Endothelial cell of umbilical vein (primary cell): ENCODE measurements at regions not wholly inside any gene's neighbourhood (a gene's known extent, or its start where the extent isn't known, plus 50 kb on each side); places are given as distances from the start of the nearest gene placed in this dataset.

Experiments
- BruUV-seq: library from RNA; stranded (reverse); fragments of 400-500 nt; replicated peaks from 2 replicates; lab custom pipeline; 2021; lab: Mats Ljungman, UMichigan
- CTCF ChIA-PET: fragments of 300-600, 350-600 bp; sonication (Branson Sonifier 250); formaldehyde crosslinking; loops from one replicate; lab custom pipeline; 2021; ENCODE audit warnings: antibody characterized with exemption, inconsistent platforms; lab: Charles Lee
- POLR2A ChIA-PET: fragments of 300-600, 350-600 bp; sonication (Branson Sonifier 250); formaldehyde crosslinking; loops from one replicate; lab custom pipeline; 2021; ENCODE audit warnings: antibody characterized with exemption, inconsistent platforms; lab: Charles Lee
- DNase-seq: peaks from one replicate; pipeline ENCODE4 v3.0.0-alpha.2; 2011; ENCODE audit warnings: low read depth, low spot score
- FAIRE-seq: peaks from 2 replicates; lab custom pipeline; 2011; peaks lifted over from hg19 to GRCh38; lab: Jason Lieb, UNC
- H2AFZ ChIP-seq: 2 replicates; pipeline ENCODE4 v1.6.0; 2012; ENCODE audit warnings: low read depth, low read length, control low read depth, inconsistent platforms
- H3K27ac ChIP-seq: 2 replicates; pipeline ENCODE4 v1.5.1; 2011; ENCODE audit warnings: low read depth, mild to moderate bottlenecking, control low read depth, low read length, moderate library complexity; ENCODE audit not compliant: insufficient read depth
- H3K27me3 ChIP-seq, 2 experiments: 2 replicates each; pipeline versions ENCODE4 v1.6.0 to v1.6.1; 2011; ENCODE audit warnings: low read length in 2 of 2, mixed read lengths in 1 of 2; ENCODE audit not compliant: control insufficient read depth in 2 of 2, insufficient read depth in 2 of 2
- H3K36me3 ChIP-seq, 2 experiments: 2 replicates in 1 of 2; 3 replicates in 1 of 2; pipeline ENCODE4 v1.5.1; 2011; ENCODE audit warnings: low read length in 2 of 2, mild to moderate bottlenecking in 1 of 2, moderate library complexity in 1 of 2; ENCODE audit not compliant: control insufficient read depth in 2 of 2, insufficient read depth in 2 of 2; ENCODE audit errors: extremely low read depth in 1 of 2
- H3K4me1 ChIP-seq: 3 replicates; pipeline ENCODE4 v1.5.1; 2011; ENCODE audit warnings: mild to moderate bottlenecking, low read length; ENCODE audit not compliant: control insufficient read depth, insufficient read depth; ENCODE audit errors: extremely low read depth
- H3K4me2 ChIP-seq: 2 replicates; pipeline ENCODE4 v1.6.1; 2011; ENCODE audit warnings: low read length, control low read depth, mixed read lengths; ENCODE audit not compliant: insufficient read depth
- H3K4me3 ChIP-seq, 3 experiments: fragments of 200-600 bp in 1 of 3; sonication (generic), shearing (Covaris generic) in 1 of 3; replicated peaks in 1 of 3; 2 replicates each; pipeline ENCODE4 v1.5.1; 2011 to 2016; ENCODE audit warnings: control low read depth in 3 of 3, low read length in 3 of 3, mild to moderate bottlenecking in 2 of 3, inconsistent platforms in 1 of 3, low read depth in 1 of 3, moderate library complexity in 1 of 3; ENCODE audit not compliant: insufficient read depth in 1 of 3
- H3K79me2 ChIP-seq: 2 replicates; pipeline ENCODE4 v1.6.0; 2012; ENCODE audit warnings: low read length, inconsistent platforms; ENCODE audit not compliant: control insufficient read depth, insufficient read depth
- H3K9ac ChIP-seq: replicated peaks from 2 replicates; pipeline ENCODE3; 2011; ENCODE audit warnings: low read length, control low read depth; ENCODE audit not compliant: insufficient read depth; ENCODE audit errors: extremely low read depth
- H3K9me1 ChIP-seq: replicated peaks from 3 replicates; pipeline ENCODE4 v1.6.0; 2011; ENCODE audit warnings: mild to moderate bottlenecking, low read length; ENCODE audit not compliant: control insufficient read depth, insufficient read depth; ENCODE audit errors: extremely low read depth
- H3K9me3 ChIP-seq: replicated peaks from 2 replicates; pipeline ENCODE4 v1.5.1; 2012; ENCODE audit warnings: low read length, inconsistent platforms; ENCODE audit not compliant: control insufficient read depth, insufficient read depth
- H4K20me1 ChIP-seq: replicated peaks from 2 replicates; pipeline ENCODE3; 2011; ENCODE audit warnings: mild to moderate bottlenecking, low read length; ENCODE audit not compliant: control insufficient read depth, insufficient read depth; ENCODE audit errors: extremely low read depth
- EZH2 ChIP-seq: IDR thresholded peaks from 2 replicates; pipeline ENCODE4 v1.6.1; 2012; ENCODE audit warnings: borderline replicate concordance, low read depth, mild to moderate bottlenecking, moderate library complexity, low read length, inconsistent platforms; ENCODE audit not compliant: severe bottlenecking
- FOS ChIP-seq: IDR thresholded peaks from 2 replicates; pipeline ENCODE4 v1.6.1; 2011; ENCODE audit warnings: mild to moderate bottlenecking, low read length, moderate library complexity, borderline replicate concordance; ENCODE audit not compliant: insufficient read depth
- GATA2 ChIP-seq: IDR thresholded peaks from 2 replicates; pipeline ENCODE4 v1.7.0; 2011; ENCODE audit warnings: low read depth, mild to moderate bottlenecking, moderate library complexity, mixed read lengths, low read length; ENCODE audit not compliant: insufficient read length, insufficient read depth
- JUN ChIP-seq: IDR thresholded peaks from 2 replicates; pipeline ENCODE4 v1.6.1; 2011; ENCODE audit warnings: borderline replicate concordance, low read depth; ENCODE audit not compliant: insufficient read length, insufficient read depth
- MYC ChIP-seq: IDR thresholded peaks from one replicate; pipeline ENCODE4 v1.6.1; 2011; ENCODE audit warnings: mild to moderate bottlenecking, low read depth, low read length
- POLR2A ChIP-seq: IDR thresholded peaks from 2 replicates; pipeline ENCODE4 v1.6.1; 2012; ENCODE audit warnings: low read depth, mild to moderate bottlenecking, control low read depth, low read length
- POLR2AphosphoS5 ChIP-seq: IDR thresholded peaks from 2 replicates; pipeline ENCODE4 v1.6.1; 2012; ENCODE audit warnings: low read depth, mild to moderate bottlenecking, control low read depth, low read length, moderate library complexity; ENCODE audit not compliant: insufficient read depth
- dilution Hi-C: fragments of 300-500 bp; cut with MboI; formaldehyde crosslinking; loops from one replicate; pipeline ENCODE4 v1.15.0; 2019; ENCODE audit warnings: low sequenced_read_pairs; ENCODE audit not compliant: extremely low pct_ligation_motif_present
- intact Hi-C: fragments of 100-400 bp; cut with micrococcal nuclease; formaldehyde crosslinking; loops from one replicate; pipeline ENCODE4 v1.10.0; 2022
- TF ChIP-seq, protein P1 (sequence below): IDR thresholded peaks from 2 replicates; pipeline ENCODE4 v1.6.1; 2011; ENCODE audit not compliant: insufficient read depth, insufficient read length
- TF ChIP-seq, protein P2 (sequence below), 2 donors: IDR thresholded peaks; 1 replicate in 1 of 2; 2 replicates in 1 of 2; pipeline ENCODE4 v1.5.1; 2011; ENCODE audit warnings: low read length in 2 of 2, mild to moderate bottlenecking in 2 of 2, moderate library complexity in 2 of 2, control low read depth in 1 of 2, inconsistent platforms in 1 of 2, low read depth in 1 of 2; ENCODE audit not compliant: insufficient read depth in 1 of 2; ENCODE audit errors: extremely low read depth in 1 of 2

DNA sequence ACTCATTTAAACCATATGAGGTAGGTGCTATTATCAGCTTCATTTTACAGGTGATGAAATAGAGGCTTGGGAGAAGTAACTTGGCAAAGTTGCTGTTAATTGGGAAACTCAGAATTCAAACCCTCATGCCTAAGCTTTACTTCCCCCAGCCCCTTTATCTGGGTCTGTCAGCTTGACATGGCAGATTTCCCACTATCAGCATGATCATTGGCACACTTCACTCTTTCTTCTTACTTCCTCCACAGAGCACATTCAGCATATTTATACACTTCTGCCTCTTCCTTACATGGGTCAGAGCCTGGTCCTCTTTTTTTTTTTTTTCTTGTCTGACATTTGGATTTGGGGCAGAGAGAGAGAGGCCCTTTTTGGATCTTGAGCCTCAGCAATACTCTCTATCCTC is 56.5 kb upstream of the ARX start:
- H3K9me3 ChIP-seq, result no peaks in the 10 kb centered on the region
- no peaks in the 10 kb centered on the region for H3K79me2 ChIP-seq
- H3K4me3 ChIP-seq, result no peak overlapping the region
- H3K9me1 ChIP-seq, result no peaks in the 10 kb centered on the region
- H3K36me3 ChIP-seq, result no peaks in the 10 kb centered on the region
- TF ChIP-seq MYC, result no peak
- TF ChIP-seq JUN, result no peak
- TF ChIP-seq POLR2A, result no peak
- no peak for TF ChIP-seq GATA2
- TF ChIP-seq, protein P1, sequence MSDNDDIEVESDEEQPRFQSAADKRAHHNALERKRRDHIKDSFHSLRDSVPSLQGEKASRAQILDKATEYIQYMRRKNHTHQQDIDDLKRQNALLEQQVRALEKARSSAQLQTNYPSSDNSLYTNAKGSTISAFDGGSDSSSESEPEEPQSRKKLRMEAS, result no peak
- no peak for TF ChIP-seq POLR2AphosphoS5
- TF ChIP-seq EZH2, result no peak
- TF ChIP-seq, protein P2, sequence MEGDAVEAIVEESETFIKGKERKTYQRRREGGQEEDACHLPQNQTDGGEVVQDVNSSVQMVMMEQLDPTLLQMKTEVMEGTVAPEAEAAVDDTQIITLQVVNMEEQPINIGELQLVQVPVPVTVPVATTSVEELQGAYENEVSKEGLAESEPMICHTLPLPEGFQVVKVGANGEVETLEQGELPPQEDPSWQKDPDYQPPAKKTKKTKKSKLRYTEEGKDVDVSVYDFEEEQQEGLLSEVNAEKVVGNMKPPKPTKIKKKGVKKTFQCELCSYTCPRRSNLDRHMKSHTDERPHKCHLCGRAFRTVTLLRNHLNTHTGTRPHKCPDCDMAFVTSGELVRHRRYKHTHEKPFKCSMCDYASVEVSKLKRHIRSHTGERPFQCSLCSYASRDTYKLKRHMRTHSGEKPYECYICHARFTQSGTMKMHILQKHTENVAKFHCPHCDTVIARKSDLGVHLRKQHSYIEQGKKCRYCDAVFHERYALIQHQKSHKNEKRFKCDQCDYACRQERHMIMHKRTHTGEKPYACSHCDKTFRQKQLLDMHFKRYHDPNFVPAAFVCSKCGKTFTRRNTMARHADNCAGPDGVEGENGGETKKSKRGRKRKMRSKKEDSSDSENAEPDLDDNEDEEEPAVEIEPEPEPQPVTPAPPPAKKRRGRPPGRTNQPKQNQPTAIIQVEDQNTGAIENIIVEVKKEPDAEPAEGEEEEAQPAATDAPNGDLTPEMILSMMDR (IDR thresholded peaks at IDR 0.05; ENCODE audit: extremely low read depth in 1 of 2, insufficient read depth in 1 of 2, low read depth in 1 of 2, low read length in 2 of 2), result no peak
- no peak for TF ChIP-seq FOS
- no peaks in the 10 kb centered on the region for H4K20me1 ChIP-seq
- FAIRE-seq, result no peak
- dilution Hi-C loops, result no loop called here
- intact Hi-C loops, result no loop called here
- no peak overlapping the region for H3K9ac ChIP-seq
- no peak overlapping the region for H3K4me2 ChIP-seq
- H3K4me1 ChIP-seq, result no peaks in the 10 kb centered on the region
- ChIA-PET CTCF (no interaction called here), POLR2A (no interaction called here)
- no TSS peak for BruUV-seq
- H3K27me3 ChIP-seq, result no peaks in the 10 kb centered on the region
- H3K27ac ChIP-seq, result no peak overlapping the region
- H2AFZ ChIP-seq, result no peak overlapping the region
- no peak for DNase-seq
